ENCODE measurements at regions not wholly inside any gene's neighbourhood (a gene's known extent, or its start where the extent isn't known, plus 50 kb on each side); places are given as distances from the start of the nearest gene placed in this dataset.
A peak's percentile ranks its signal among the peaks of the same experiment; 100 is the strongest.

- Histone ChIP-seq H3K36me3 (no peaks in the 10 kb centered on the region), H3K9me3 (no peaks in the 10 kb centered on the region), H3K4me1 (no peaks in the 10 kb centered on the region), H3K27me3 (no peaks in the 10 kb centered on the region), H3K4me3 (ENCODE audit: low read depth, low read length) (no peak overlapping the region)
- TF ChIP-seq CTCF (IDR thresholded peaks at IDR 0.05; ENCODE audit: low read depth, low read length) = no peak
- DNase-seq = no peak
Observed at GRCh38 chr2:12105180-12105579, 358.7 kb downstream of the LPIN1 start.

- Histone ChIP-seq H3K27me3 (no peaks in the 10 kb centered on the region), H3K4me1 (no peaks in the 10 kb centered on the region), H3K9me3 (no peaks in the 10 kb centered on the region), H3K36me3 (no peaks in the 10 kb centered on the region), H3K4me3 (ENCODE audit: low read depth, low read length) (no peak overlapping the region)
- TF ChIP-seq CTCF (IDR thresholded peaks at IDR 0.05; ENCODE audit: low read depth, low read length) = no peak
- peak; percentile 20 for DNase-seq
Observed at GRCh38 chr2:12106440-12107080, 360.1 kb downstream of the LPIN1 start.

- Histone ChIP-seq H3K4me3 (ENCODE audit: low read depth, low read length) (no peak overlapping the region), H3K4me1 (no peaks in the 10 kb centered on the region)
- no peak for TF ChIP-seq CTCF (IDR thresholded peaks at IDR 0.05; ENCODE audit: low read depth, low read length)
Observed at GRCh38 chr2:12107321-12107720, 360.9 kb downstream of the LPIN1 start.

GRCh38 chr2:12107939-12108338, 361.5 kb downstream of the LPIN1 start:
- no peak for DNase-seq
- H3K36me3 ChIP-seq = no peaks in the 10 kb centered on the region
- no peaks in the 10 kb centered on the region for H3K9me3 ChIP-seq
- H3K4me3 ChIP-seq (ENCODE audit: low read depth, low read length) = no peak overlapping the region
- H3K27me3 ChIP-seq = no peaks in the 10 kb centered on the region
- no peaks in the 10 kb centered on the region for H3K4me1 ChIP-seq
- no peak for TF ChIP-seq CTCF (IDR thresholded peaks at IDR 0.05; ENCODE audit: low read depth, low read length)

More at GRCh38 chr2:12107321-12107720, 360.9 kb downstream of the LPIN1 start:
- H3K36me3 ChIP-seq = no peaks in the 10 kb centered on the region
- DNase-seq = no peak
- H3K27me3 ChIP-seq = no peaks in the 10 kb centered on the region
- H3K9me3 ChIP-seq = no peaks in the 10 kb centered on the region

- no peak for TF ChIP-seq CTCF (IDR thresholded peaks at IDR 0.05; ENCODE audit: low read depth, low read length)
- no peak for DNase-seq
- Histone ChIP-seq H3K4me3 (ENCODE audit: low read depth, low read length) (no peak overlapping the region), H3K4me1 (no peaks in the 10 kb centered on the region), H3K9me3 (no peaks in the 10 kb centered on the region), H3K27me3 (no peaks in the 10 kb centered on the region), H3K36me3 (no peaks in the 10 kb centered on the region)
Observed at GRCh38 chr2:12109363-12110017, 363.1 kb downstream of the LPIN1 start.

- Histone ChIP-seq H3K4me3 (ENCODE audit: low read depth, low read length) (no peak overlapping the region), H3K4me1 (no peaks in the 10 kb centered on the region), H3K27me3 (no peaks in the 10 kb centered on the region), H3K36me3 (no peaks in the 10 kb centered on the region), H3K9me3 (no peaks in the 10 kb centered on the region)
- DNase-seq = no peak
- no peak for TF ChIP-seq CTCF (IDR thresholded peaks at IDR 0.05; ENCODE audit: low read depth, low read length)
Observed at GRCh38 chr2:12110074-12110473, 363.6 kb downstream of the LPIN1 start.

Measured in BE2C (cell line).